Neural cell (in vitro differentiated cells): ENCODE measurements at regions not wholly inside any gene's neighbourhood (a gene's known extent, or its start where the extent isn't known, plus 50 kb on each side); places are given as distances from the start of the nearest gene placed in this dataset.

Experiments
- CTCF ChIP-seq: fragments of 450-650 bp; IDR thresholded peaks from 2 replicates; pipeline ENCODE4 v1.5.1; 2014; ENCODE audit warnings: antibody characterized with exemption, mild to moderate bottlenecking, moderate library complexity; ENCODE audit not compliant: poor library complexity, severe bottlenecking
- EP300 ChIP-seq: fragments of 450-650 bp; conservative IDR thresholded peaks from 2 replicates; pipeline ENCODE4 v1.6.1; 2014; ENCODE audit warnings: antibody characterized with exemption, mild to moderate bottlenecking, moderate library complexity; ENCODE audit not compliant: poor library complexity, severe bottlenecking
- EZH2 ChIP-seq: fragments of 200-600, 300-800 bp; shearing (Covaris generic), sonication (generic); IDR thresholded peaks from 2 replicates; pipeline ENCODE4 v1.6.1; 2014; ENCODE audit warnings: antibody characterized with exemption, low read length, borderline replicate concordance, mild to moderate bottlenecking; ENCODE audit not compliant: insufficient read depth, poor library complexity, severe bottlenecking
- POLR2AphosphoS5 ChIP-seq: IDR thresholded peaks from 2 replicates; pipeline ENCODE4 v1.6.1; 2012
- TAF1 ChIP-seq: IDR thresholded peaks from 2 replicates; pipeline ENCODE4 v1.6.1; 2012; ENCODE audit warnings: low read depth
- TF ChIP-seq, protein P1 (sequence below): IDR thresholded peaks from 2 replicates; pipeline ENCODE4 v1.6.1; 2012; ENCODE audit warnings: borderline replicate concordance

DNA sequence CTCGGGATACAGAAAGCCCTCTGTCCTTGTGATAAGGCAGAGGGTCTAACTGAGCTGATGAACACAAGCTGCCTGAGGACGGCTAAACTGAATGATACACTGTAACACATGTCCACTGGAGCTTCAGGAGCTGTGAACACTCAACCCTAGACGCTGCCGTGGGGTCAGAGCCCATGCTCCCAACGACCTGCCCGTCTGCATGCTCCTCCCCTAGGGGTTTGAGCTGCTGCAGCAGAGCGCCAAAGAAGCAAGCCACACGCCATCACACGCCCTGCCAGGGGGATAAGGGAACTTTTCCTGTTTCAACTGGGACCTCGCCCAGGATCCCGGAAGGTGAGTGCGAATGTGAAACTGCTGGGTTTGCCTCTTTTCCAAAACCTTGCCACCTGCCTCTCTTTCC is 361.8 kb downstream of the FAT4 start:
- TF ChIP-seq POLR2AphosphoS5 (no peak), CTCF (no peak), EZH2 (no peak), EP300 (no peak), TAF1 (no peak)
- TF ChIP-seq, protein P1, sequence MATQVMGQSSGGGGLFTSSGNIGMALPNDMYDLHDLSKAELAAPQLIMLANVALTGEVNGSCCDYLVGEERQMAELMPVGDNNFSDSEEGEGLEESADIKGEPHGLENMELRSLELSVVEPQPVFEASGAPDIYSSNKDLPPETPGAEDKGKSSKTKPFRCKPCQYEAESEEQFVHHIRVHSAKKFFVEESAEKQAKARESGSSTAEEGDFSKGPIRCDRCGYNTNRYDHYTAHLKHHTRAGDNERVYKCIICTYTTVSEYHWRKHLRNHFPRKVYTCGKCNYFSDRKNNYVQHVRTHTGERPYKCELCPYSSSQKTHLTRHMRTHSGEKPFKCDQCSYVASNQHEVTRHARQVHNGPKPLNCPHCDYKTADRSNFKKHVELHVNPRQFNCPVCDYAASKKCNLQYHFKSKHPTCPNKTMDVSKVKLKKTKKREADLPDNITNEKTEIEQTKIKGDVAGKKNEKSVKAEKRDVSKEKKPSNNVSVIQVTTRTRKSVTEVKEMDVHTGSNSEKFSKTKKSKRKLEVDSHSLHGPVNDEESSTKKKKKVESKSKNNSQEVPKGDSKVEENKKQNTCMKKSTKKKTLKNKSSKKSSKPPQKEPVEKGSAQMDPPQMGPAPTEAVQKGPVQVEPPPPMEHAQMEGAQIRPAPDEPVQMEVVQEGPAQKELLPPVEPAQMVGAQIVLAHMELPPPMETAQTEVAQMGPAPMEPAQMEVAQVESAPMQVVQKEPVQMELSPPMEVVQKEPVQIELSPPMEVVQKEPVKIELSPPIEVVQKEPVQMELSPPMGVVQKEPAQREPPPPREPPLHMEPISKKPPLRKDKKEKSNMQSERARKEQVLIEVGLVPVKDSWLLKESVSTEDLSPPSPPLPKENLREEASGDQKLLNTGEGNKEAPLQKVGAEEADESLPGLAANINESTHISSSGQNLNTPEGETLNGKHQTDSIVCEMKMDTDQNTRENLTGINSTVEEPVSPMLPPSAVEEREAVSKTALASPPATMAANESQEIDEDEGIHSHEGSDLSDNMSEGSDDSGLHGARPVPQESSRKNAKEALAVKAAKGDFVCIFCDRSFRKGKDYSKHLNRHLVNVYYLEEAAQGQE: no peak
